Trophoblast cell (in vitro differentiated cells and primary cell): ENCODE measurements at regions not wholly inside any gene's neighbourhood (a gene's known extent, or its start where the extent isn't known, plus 50 kb on each side); places are given as distances from the start of the nearest gene placed in this dataset.
"Not testable (repeated sequence)": the region's sequence is repeated elsewhere in the genome, so short reads cannot be mapped to it uniquely, and the experiment has no call there.

Experiments
- DNase-seq, 2 donors: peaks; one replicate each; pipeline ENCODE4 v3.0.0-alpha.2; 2016
- H2AFZ ChIP-seq: 2 replicates; pipeline ENCODE4 v1.6.1; 2013; ENCODE audit warnings: low read length, moderate library complexity, mild to moderate bottlenecking; ENCODE audit not compliant: insufficient read depth, poor library complexity
- H2AK5ac ChIP-seq: 2 replicates; pipeline ENCODE4 v1.6.1; 2013; ENCODE audit warnings: mild to moderate bottlenecking, low read length
- H2BK120ac ChIP-seq: 2 replicates; pipeline ENCODE4 v1.6.1; 2013; ENCODE audit warnings: low read length, mild to moderate bottlenecking, moderate library complexity; ENCODE audit not compliant: insufficient read depth, poor library complexity
- H2BK12ac ChIP-seq: 2 replicates; pipeline ENCODE4 v1.6.1; 2013; ENCODE audit warnings: mild to moderate bottlenecking, low read length, moderate library complexity
- H2BK5ac ChIP-seq: 2 replicates; pipeline ENCODE4 v1.6.1; 2013; ENCODE audit warnings: low read length, low read depth, moderate library complexity, mild to moderate bottlenecking; ENCODE audit not compliant: poor library complexity
- H3K14ac ChIP-seq: 2 replicates; pipeline ENCODE4 v1.6.1; 2013; ENCODE audit warnings: mild to moderate bottlenecking, low read length
- H3K18ac ChIP-seq: 2 replicates; pipeline ENCODE4 v1.6.1; 2013; ENCODE audit warnings: mild to moderate bottlenecking, low read length
- H3K23ac ChIP-seq: 2 replicates; pipeline ENCODE4 v1.6.1; 2013; ENCODE audit warnings: low read length
- H3K27ac ChIP-seq: 2 replicates; pipeline ENCODE4 v1.5.1; 2013; ENCODE audit warnings: low read depth, mild to moderate bottlenecking, inconsistent platforms, low read length, moderate library complexity
- H3K27me3 ChIP-seq: 2 replicates; pipeline ENCODE4 v1.6.1; 2013; ENCODE audit warnings: inconsistent platforms, mild to moderate bottlenecking, low read length, moderate library complexity; ENCODE audit not compliant: insufficient read depth
- H3K36me3 ChIP-seq, 2 experiments: 1 replicate in 1 of 2; 2 replicates in 1 of 2; pipeline ENCODE4 v1.6.1; 2013; ENCODE audit warnings: low read length in 2 of 2, mild to moderate bottlenecking in 2 of 2, moderate library complexity in 1 of 2; ENCODE audit not compliant: insufficient read depth in 2 of 2, control insufficient read depth in 1 of 2
- H3K4ac ChIP-seq: 2 replicates; pipeline ENCODE4 v1.6.1; 2013; ENCODE audit warnings: low read depth, mild to moderate bottlenecking, low read length, moderate library complexity
- H3K4me1 ChIP-seq, 2 experiments: 1 replicate in 1 of 2; 2 replicates in 1 of 2; pipeline ENCODE4 v1.6.1; 2013; ENCODE audit warnings: low read length in 2 of 2, mild to moderate bottlenecking in 2 of 2, moderate library complexity in 1 of 2; ENCODE audit not compliant: insufficient read depth in 2 of 2, control insufficient read depth in 1 of 2
- H3K4me2 ChIP-seq: 2 replicates; pipeline ENCODE4 v1.6.1; 2013; ENCODE audit warnings: inconsistent platforms, mild to moderate bottlenecking, low read length, moderate library complexity
- H3K4me3 ChIP-seq: 2 replicates; pipeline ENCODE4 v1.5.1; 2013; ENCODE audit warnings: mild to moderate bottlenecking, low read depth, low read length, inconsistent platforms
- H3K79me1 ChIP-seq: one replicate; pipeline ENCODE4 v1.6.1; 2013; ENCODE audit warnings: low read length
- H3K79me2 ChIP-seq: 2 replicates; pipeline ENCODE4 v1.6.1; 2013; ENCODE audit warnings: low read length, mild to moderate bottlenecking; ENCODE audit not compliant: control insufficient read depth, insufficient read depth, poor library complexity
- H3K9ac ChIP-seq: 2 replicates; pipeline ENCODE4 v1.6.1; 2013; ENCODE audit warnings: mild to moderate bottlenecking, low read length
- H3K9me3 ChIP-seq: 2 replicates; pipeline ENCODE4 v1.6.1; 2013; ENCODE audit warnings: low read depth, mild to moderate bottlenecking, control low read depth, inconsistent platforms, low read length; ENCODE audit not compliant: insufficient read depth
- H4K12ac ChIP-seq: 2 replicates; pipeline ENCODE4 v1.6.1; 2013; ENCODE audit warnings: low read depth, mild to moderate bottlenecking, low read length, moderate library complexity
- H4K8ac ChIP-seq: 2 replicates; pipeline ENCODE4 v1.6.1; 2013; ENCODE audit warnings: low read depth, mild to moderate bottlenecking, low read length, moderate library complexity
- H4K91ac ChIP-seq: one replicate; pipeline ENCODE4 v1.6.1; 2013; ENCODE audit warnings: low read depth, mild to moderate bottlenecking, low read length, moderate library complexity
- WGBS: extraction: QIAGEN DNeasy Blood & Tissue Kit; methylation state at CpG from one replicate; pipeline ENCODE4 v1.1.7; 2013; ENCODE audit warnings: missing lambda C conversion rate; ENCODE audit not compliant: insufficient read length, insufficient coverage; ENCODE audit errors: extremely low coverage; 5-methylcytosine and 5-hydroxymethylcytosine counted together

DNA sequence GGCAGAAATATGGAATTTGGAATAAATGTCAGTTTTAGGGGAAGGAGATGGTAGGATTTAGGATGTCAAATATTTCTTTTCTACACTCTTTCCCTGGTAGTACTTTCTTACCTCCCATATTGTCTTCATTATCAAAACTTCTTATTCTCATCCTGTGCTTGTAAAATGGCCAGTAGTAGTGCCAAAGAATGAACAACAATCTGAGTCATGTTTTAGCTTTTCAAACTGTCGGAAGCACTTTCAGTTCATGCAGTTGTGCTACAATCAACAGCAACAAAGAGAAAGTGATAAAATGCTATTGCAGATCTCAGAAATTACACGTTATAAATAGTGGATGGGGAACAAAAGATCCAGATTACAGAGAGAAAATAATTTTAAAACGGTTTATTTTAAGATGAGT is 193.7 kb upstream of the RXFP2 start:
- Histone ChIP-seq H3K9me3 (no peaks in the 10 kb centered on the region), H2AK5ac (no peak overlapping the region), H2BK120ac (no peak overlapping the region), H3K27ac (no peak overlapping the region), H3K4me2 (no peak overlapping the region), H3K79me2 (no peaks in the 10 kb centered on the region), H3K79me1 (no peaks in the 10 kb centered on the region), H3K27me3 (no peaks in the 10 kb centered on the region), H2BK12ac (no peak overlapping the region), H4K8ac (no peak overlapping the region), H3K9ac (no peak overlapping the region), H4K12ac (no peak overlapping the region), H3K18ac (no peak overlapping the region), H4K91ac (no peak overlapping the region), H3K4me3 (no peak overlapping the region), H3K14ac (no peak overlapping the region), H2BK5ac (no peak overlapping the region), H3K36me3 (no peaks in the 10 kb centered on the region), H3K4me1 (no peaks in the 10 kb centered on the region), H2AFZ (no peak overlapping the region), H3K4ac (no peak overlapping the region), H3K23ac (no peak overlapping the region)
- WGBS = no CpG with 5 or more reads among the region's 3 CpGs
- no peak for DNase-seq

DNA sequence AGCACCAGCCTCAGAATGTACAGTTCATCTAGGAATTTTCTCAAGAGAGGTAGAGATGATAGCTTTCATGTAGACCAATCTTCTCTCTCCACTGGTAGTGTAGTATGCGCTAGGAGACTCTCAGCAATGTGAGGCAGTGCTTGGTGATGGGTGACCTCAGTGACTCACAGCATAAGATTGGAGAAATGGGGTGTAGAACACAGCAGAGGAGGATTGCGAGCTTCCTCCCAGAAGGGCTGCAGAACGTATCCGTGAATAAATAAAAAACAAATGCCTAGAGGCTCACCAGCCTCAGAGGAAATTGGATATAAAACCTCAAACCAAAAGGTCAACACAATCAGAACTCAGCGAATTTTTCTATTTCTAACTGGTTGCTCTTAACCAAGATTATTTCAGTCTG is 182.9 kb upstream of the RXFP2 start:
- H3K14ac ChIP-seq = no peak overlapping the region
- no peak overlapping the region for H4K8ac ChIP-seq
- no peaks in the 10 kb centered on the region for H3K27me3 ChIP-seq
- no peak overlapping the region for H3K4ac ChIP-seq
- no peak overlapping the region for H3K23ac ChIP-seq
- no peak overlapping the region for H3K4me2 ChIP-seq
- WGBS = no CpG with 5 or more reads among the region's 5 CpGs
- H4K91ac ChIP-seq = no peak overlapping the region
- DNase-seq = no peak
- no peaks in the 10 kb centered on the region for H3K9me3 ChIP-seq
- H3K4me3 ChIP-seq = no peak overlapping the region
- H3K27ac ChIP-seq = no peak overlapping the region
- H2BK120ac ChIP-seq = no peak overlapping the region
- no peaks in the 10 kb centered on the region for H3K79me2 ChIP-seq
- H2BK5ac ChIP-seq = no peak overlapping the region
- no peak overlapping the region for H2AFZ ChIP-seq
- H3K4me1 ChIP-seq = no peaks in the 10 kb centered on the region
- no peak overlapping the region for H2AK5ac ChIP-seq
- H3K79me1 ChIP-seq = no peaks in the 10 kb centered on the region
- H3K36me3 ChIP-seq = no peaks in the 10 kb centered on the region
- no peak overlapping the region for H2BK12ac ChIP-seq
- no peak overlapping the region for H3K9ac ChIP-seq
- no peak overlapping the region for H3K18ac ChIP-seq
- no peak overlapping the region for H4K12ac ChIP-seq

DNA sequence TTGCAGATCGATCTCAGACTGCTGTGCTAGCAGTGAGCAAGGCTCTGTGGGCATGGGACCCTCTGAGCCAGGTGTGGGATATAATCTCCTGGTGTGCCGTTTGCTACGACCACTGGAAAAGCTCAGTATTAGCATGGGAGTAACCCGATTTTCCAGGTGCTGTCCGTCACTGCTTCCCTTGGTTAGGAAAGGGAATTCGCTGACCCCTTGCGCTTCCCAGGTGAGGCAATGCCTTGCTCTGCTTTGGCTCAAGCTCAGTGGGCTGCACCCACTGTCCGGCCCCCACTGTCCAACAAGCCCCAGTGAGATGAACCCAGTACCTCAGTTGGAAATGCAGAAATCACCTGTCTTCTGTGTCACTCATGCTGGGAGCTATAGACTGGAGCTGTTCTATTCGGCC is 155.1 kb upstream of the RXFP2 start:
- not testable (repeated sequence) for H3K79me2 ChIP-seq, H3K4me3 ChIP-seq, H3K27ac ChIP-seq, H3K36me3 ChIP-seq, DNase-seq, H3K9me3 ChIP-seq, H3K4me2 ChIP-seq, H4K12ac ChIP-seq, H3K18ac ChIP-seq, H2AFZ ChIP-seq, H2BK5ac ChIP-seq, H3K79me1 ChIP-seq, H4K8ac ChIP-seq, H3K27me3 ChIP-seq, H4K91ac ChIP-seq, H3K4me1 ChIP-seq, H3K9ac ChIP-seq, H2BK12ac ChIP-seq, H2BK120ac ChIP-seq, H3K4ac ChIP-seq, H3K14ac ChIP-seq, H2AK5ac ChIP-seq, H3K23ac ChIP-seq
- no CpG with 5 or more reads among the region's 9 CpGs for WGBS

DNA sequence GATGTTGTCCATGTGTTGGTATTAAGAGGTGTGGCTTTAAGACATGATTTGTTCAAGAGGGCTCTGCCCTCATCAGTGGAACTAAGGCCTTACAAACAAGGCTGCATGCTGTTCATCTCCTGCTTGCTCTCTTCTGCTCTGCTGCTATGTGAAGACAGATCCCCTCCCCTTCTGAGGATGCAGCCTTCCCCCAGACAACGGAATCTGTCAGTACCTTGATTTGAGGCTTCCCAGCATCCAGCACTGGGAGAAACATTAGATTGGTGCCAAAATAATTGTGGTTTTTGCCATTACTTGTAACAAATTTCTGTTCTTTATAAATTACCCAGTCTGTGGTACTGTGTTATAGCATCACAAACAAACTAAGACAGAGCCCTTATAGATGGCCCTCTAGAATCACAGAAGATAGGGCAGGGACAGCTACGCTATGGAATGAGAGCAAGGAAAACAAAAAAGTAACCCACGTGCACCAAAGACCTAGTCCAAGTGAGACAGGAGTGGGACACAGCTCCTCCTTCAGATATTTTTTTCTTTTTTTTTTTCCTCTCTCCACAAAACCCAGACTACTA is 151.5 kb upstream of the RXFP2 start:
- no peak overlapping the region for H2BK120ac ChIP-seq
- H3K4me1 ChIP-seq = peaks cover 3 to 4% of the 10 kb centered on the region in 2 experiments
- H3K79me1 ChIP-seq = no peaks in the 10 kb centered on the region
- no peaks in the 10 kb centered on the region for H3K27me3 ChIP-seq
- H3K14ac ChIP-seq = no peak overlapping the region
- no peak overlapping the region for H2BK5ac ChIP-seq
- H2AK5ac ChIP-seq = no peak overlapping the region
- no peak overlapping the region for H3K9ac ChIP-seq
- H3K23ac ChIP-seq = no peak overlapping the region
- no peak overlapping the region for H3K4ac ChIP-seq
- H3K27ac ChIP-seq = no peak overlapping the region
- WGBS = no CpG with 5 or more reads among the region's 3 CpGs
- no peak overlapping the region for H3K18ac ChIP-seq
- H2AFZ ChIP-seq = no peak overlapping the region
- H3K9me3 ChIP-seq = peaks cover 7% of the 10 kb centered on the region
- H3K79me2 ChIP-seq = no peaks in the 10 kb centered on the region
- no peak overlapping the region for H2BK12ac ChIP-seq
- H4K12ac ChIP-seq = no peak overlapping the region
- no peak overlapping the region for H3K4me3 ChIP-seq
- no peak for DNase-seq
- H3K4me2 ChIP-seq = no peak overlapping the region
- H4K91ac ChIP-seq = no peak overlapping the region
- H4K8ac ChIP-seq = no peak overlapping the region
- no peaks in the 10 kb centered on the region for H3K36me3 ChIP-seq
